ENCODE measurements at regions not wholly inside any gene's neighbourhood (a gene's known extent, or its start where the extent isn't known, plus 50 kb on each side); places are given as distances from the start of the nearest gene placed in this dataset.

GRCh38 chr9:18410983-18411382, 63.0 kb upstream of the ADAMTSL1 start:
- no peak for DNase-seq

GRCh38 chr9:18421391-18421790, 52.6 kb upstream of the ADAMTSL1 start:
- no peak for DNase-seq

GRCh38 chr9:18422296-18423036, 51.5 kb upstream of the ADAMTSL1 start:
- DNase-seq = no peak

- no peak for DNase-seq
These were observed 50.0 kb upstream of the ADAMTSL1 start for GRCh38 chr9:18423791-18424531.
